SK-N-MC (cell line): ENCODE measurements at regions not wholly inside any gene's neighbourhood (a gene's known extent, or its start where the extent isn't known, plus 50 kb on each side); places are given as distances from the start of the nearest gene placed in this dataset.
"Not testable (repeated sequence)": the region's sequence is repeated elsewhere in the genome, so short reads cannot be mapped to it uniquely, and the experiment has no call there.

Experiments
- DNase-seq: peaks from one replicate; pipeline ENCODE4 v3.0.0-alpha.2; 2011; ENCODE audit warnings: low read depth, low spot score
- H3K27ac ChIP-seq: fragments of 200-600 bp; sonication (generic); 2 replicates; pipeline ENCODE4 v1.5.1; 2016; ENCODE audit warnings: mixed run types
- H3K36me3 ChIP-seq: fragments of 200-600 bp; sonication (generic); 2 replicates; pipeline ENCODE4 v1.6.1; 2017; ENCODE audit warnings: antibody characterized with exemption, low read length, mixed read lengths; ENCODE audit not compliant: insufficient read depth
- H3K4me3 ChIP-seq: fragments of 200-600 bp; sonication (generic); 2 replicates; pipeline ENCODE4 v1.5.1; 2016
- H3K9ac ChIP-seq: fragments of 200-600 bp; sonication (generic); 2 replicates; pipeline ENCODE4 v1.8.0; 2017; ENCODE audit warnings: mixed run types, mixed read lengths; ENCODE audit not compliant: insufficient read length
- H3K9me3 ChIP-seq: fragments of 200-600 bp; sonication (generic); 2 replicates; pipeline ENCODE4 v1.6.1; 2017; ENCODE audit warnings: low read depth, mild to moderate bottlenecking, antibody characterized with exemption, low read length, moderate library complexity, mixed read lengths
- EZH2 ChIP-seq: fragments of 200-600 bp; sonication (generic); IDR thresholded peaks from one replicate; pipeline ENCODE4 v1.6.1; 2017; ENCODE audit warnings: antibody characterized with exemption
- FOXP2 ChIP-seq: optimal IDR thresholded peaks from 2 replicates; pipeline ENCODE3; 2011; ENCODE audit warnings: mild to moderate bottlenecking, moderate library complexity; ENCODE audit not compliant: insufficient read depth; ENCODE audit errors: extremely low read length, control extremely low read depth
- POLR2AphosphoS5 ChIP-seq: IDR thresholded peaks from 2 replicates; pipeline ENCODE4 v1.6.1; 2012; ENCODE audit warnings: mild to moderate bottlenecking, low read depth, low read length, borderline replicate concordance

GRCh38 chr13:20326809-20327208 is 94.7 kb upstream of the GJB6 start:
- H3K27ac ChIP-seq: no peak overlapping the region
- no peaks in the 10 kb centered on the region; the same call in 1 of the 2 replicates for H3K9me3 ChIP-seq
- no peak for DNase-seq
- TF ChIP-seq POLR2AphosphoS5 (no peak), FOXP2 (no peak), EZH2 (no peak)
- H3K9ac ChIP-seq: no peak overlapping the region
- no peak overlapping the region for H3K4me3 ChIP-seq
- no peaks in the 10 kb centered on the region for H3K36me3 ChIP-seq

- H3K36me3 ChIP-seq: no peaks in the 10 kb centered on the region
- no peak overlapping the region for H3K27ac ChIP-seq
- TF ChIP-seq FOXP2 (no peak), EZH2 (no peak), POLR2AphosphoS5 (no peak)
- no peak for DNase-seq
- no peak overlapping the region for H3K4me3 ChIP-seq
- H3K9me3 ChIP-seq: no peaks in the 10 kb centered on the region; the same call in 1 of the 2 replicates
- H3K9ac ChIP-seq: no peak overlapping the region
Measured at GRCh38 chr13:20326276-20326675, 94.2 kb upstream of the GJB6 start.

GRCh38 chr13:20320885-20321284 is 88.8 kb upstream of the GJB6 start:
- H3K4me3 ChIP-seq: no peak overlapping the region
- no peak overlapping the region for H3K9ac ChIP-seq
- H3K27ac ChIP-seq: no peak overlapping the region
- H3K36me3 ChIP-seq: no peaks in the 10 kb centered on the region
- H3K9me3 ChIP-seq: no peaks in the 10 kb centered on the region; the same call in 1 of the 2 replicates
- TF ChIP-seq POLR2AphosphoS5 (no peak), EZH2 (no peak), FOXP2 (no peak)
- no peak for DNase-seq

- Histone ChIP-seq H3K9me3 (no peaks in the 10 kb centered on the region), H3K9ac (no peak overlapping the region), H3K36me3 (no peaks in the 10 kb centered on the region), H3K27ac (no peak overlapping the region), H3K4me3 (no peak overlapping the region)
- TF ChIP-seq FOXP2 (no peak), EZH2 (no peak), POLR2AphosphoS5 (no peak)
- DNase-seq: no peak
Measured at GRCh38 chr13:20313896-20314295, 81.8 kb upstream of the GJB6 start.

GRCh38 chr13:20312292-20312691 is 80.2 kb upstream of the GJB6 start:
- Histone ChIP-seq H3K9me3 (peaks cover 5% of the 10 kb centered on the region; the same call in 1 of the 2 replicates), H3K36me3 (no peaks in the 10 kb centered on the region), H3K27ac (no peak overlapping the region), H3K9ac (no peak overlapping the region), H3K4me3 (no peak overlapping the region)
- TF ChIP-seq EZH2 (no peak), POLR2AphosphoS5 (no peak), FOXP2 (no peak)
- no peak for DNase-seq

GRCh38 chr13:20311596-20311995 is 79.5 kb upstream of the GJB6 start:
- Histone ChIP-seq H3K36me3 (no peaks in the 10 kb centered on the region), H3K9me3 (peaks cover 5% of the 10 kb centered on the region; the same call in 1 of the 2 replicates), H3K27ac (no peak overlapping the region), H3K4me3 (no peak overlapping the region), H3K9ac (no peak overlapping the region)
- no peak for DNase-seq
- TF ChIP-seq EZH2 (no peak), FOXP2 (no peak)

GRCh38 chr13:20311022-20311421 is 78.9 kb upstream of the GJB6 start:
- no peak overlapping the region for H3K4me3 ChIP-seq
- DNase-seq: no peak
- H3K9ac ChIP-seq: no peak overlapping the region
- TF ChIP-seq EZH2: no peak
- TF ChIP-seq FOXP2: no peak
- no peak for TF ChIP-seq POLR2AphosphoS5
- peaks cover 5% of the 10 kb centered on the region; the same call in 1 of the 2 replicates for H3K9me3 ChIP-seq
- H3K27ac ChIP-seq: no peak overlapping the region
- no peaks in the 10 kb centered on the region for H3K36me3 ChIP-seq

GRCh38 chr13:20306039-20306438 is 73.9 kb upstream of the GJB6 start:
- no peak for DNase-seq
- peaks cover 5% of the 10 kb centered on the region; the same call in 1 of the 2 replicates for H3K9me3 ChIP-seq
- no peaks in the 10 kb centered on the region for H3K36me3 ChIP-seq
- H3K4me3 ChIP-seq: no peak overlapping the region
- no peak for TF ChIP-seq FOXP2
- no peak for TF ChIP-seq POLR2AphosphoS5
- TF ChIP-seq EZH2: no peak
- no peak overlapping the region for H3K9ac ChIP-seq
- no peak overlapping the region for H3K27ac ChIP-seq

GRCh38 chr13:20305587-20305986 is 73.5 kb upstream of the GJB6 start:
- Histone ChIP-seq H3K9me3 (peaks cover 5% of the 10 kb centered on the region; the same call in 1 of the 2 replicates), H3K27ac (no peak overlapping the region), H3K36me3 (no peaks in the 10 kb centered on the region), H3K9ac (no peak overlapping the region), H3K4me3 (no peak overlapping the region)
- DNase-seq: no peak
- TF ChIP-seq EZH2 (no peak), FOXP2 (no peak), POLR2AphosphoS5 (no peak)

- not testable (repeated sequence) for H3K9ac ChIP-seq, H3K9me3 ChIP-seq, H3K36me3 ChIP-seq, DNase-seq, H3K27ac ChIP-seq
- peak overlapping the region; percentile 32; the same call in 1 of the 2 replicates for H3K4me3 ChIP-seq
Measured at GRCh38 chr13:20304061-20304460, 71.9 kb upstream of the GJB6 start.
